ENCODE measurements at regions not wholly inside any gene's neighbourhood (a gene's known extent, or its start where the extent isn't known, plus 50 kb on each side); places are given as distances from the start of the nearest gene placed in this dataset.

- no peak for DNase-seq
Observed at GRCh38 chr21:38983560-38983959, 177.8 kb downstream of the ETS2 start.

DNA sequence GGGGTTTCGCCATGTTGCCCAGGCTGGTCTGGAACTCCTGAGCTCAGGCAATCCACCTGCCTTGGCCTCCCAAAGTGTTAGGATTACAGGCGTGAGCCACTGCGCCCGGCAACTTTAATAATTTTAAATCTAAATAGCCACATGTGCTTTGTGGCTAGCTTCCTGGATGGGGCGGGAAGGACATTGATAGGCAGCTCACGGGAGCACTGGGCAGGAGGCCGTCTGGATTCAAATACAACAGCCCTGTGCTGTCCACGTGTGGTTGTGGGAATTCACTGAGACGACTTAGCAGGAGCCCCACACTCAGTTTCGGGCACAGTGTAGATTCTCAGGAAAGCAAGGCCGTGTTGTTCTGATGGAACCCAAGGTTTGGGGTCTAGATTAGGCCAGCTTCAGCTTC lies 177.1 kb downstream of the ETS2 start:
- no peak for DNase-seq

DNA sequence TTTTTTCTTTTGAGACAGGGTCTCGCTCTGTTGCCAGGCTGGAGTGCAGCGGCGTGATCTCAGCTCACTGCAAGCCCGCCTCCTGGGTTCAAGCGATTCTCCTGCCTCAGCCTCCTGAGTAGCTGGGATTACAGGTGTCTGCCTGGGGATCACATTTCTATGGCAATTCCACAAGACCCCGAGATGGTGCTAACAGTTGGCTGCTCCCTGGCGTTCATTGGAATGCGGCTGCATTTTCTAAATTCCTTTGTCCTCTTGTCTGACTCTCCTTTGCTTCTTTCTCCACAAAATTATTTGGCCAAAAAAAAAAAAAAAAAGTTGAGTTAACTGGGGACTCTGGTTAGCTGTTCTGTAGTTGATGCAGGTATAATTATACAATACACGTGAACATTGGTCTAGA lies 176.4 kb downstream of the ETS2 start:
- DNase-seq, result peak; percentile 73

GRCh38 chr21:38980416-38981313 lies 174.9 kb downstream of the ETS2 start:
- DNase-seq, result no peak

DNA sequence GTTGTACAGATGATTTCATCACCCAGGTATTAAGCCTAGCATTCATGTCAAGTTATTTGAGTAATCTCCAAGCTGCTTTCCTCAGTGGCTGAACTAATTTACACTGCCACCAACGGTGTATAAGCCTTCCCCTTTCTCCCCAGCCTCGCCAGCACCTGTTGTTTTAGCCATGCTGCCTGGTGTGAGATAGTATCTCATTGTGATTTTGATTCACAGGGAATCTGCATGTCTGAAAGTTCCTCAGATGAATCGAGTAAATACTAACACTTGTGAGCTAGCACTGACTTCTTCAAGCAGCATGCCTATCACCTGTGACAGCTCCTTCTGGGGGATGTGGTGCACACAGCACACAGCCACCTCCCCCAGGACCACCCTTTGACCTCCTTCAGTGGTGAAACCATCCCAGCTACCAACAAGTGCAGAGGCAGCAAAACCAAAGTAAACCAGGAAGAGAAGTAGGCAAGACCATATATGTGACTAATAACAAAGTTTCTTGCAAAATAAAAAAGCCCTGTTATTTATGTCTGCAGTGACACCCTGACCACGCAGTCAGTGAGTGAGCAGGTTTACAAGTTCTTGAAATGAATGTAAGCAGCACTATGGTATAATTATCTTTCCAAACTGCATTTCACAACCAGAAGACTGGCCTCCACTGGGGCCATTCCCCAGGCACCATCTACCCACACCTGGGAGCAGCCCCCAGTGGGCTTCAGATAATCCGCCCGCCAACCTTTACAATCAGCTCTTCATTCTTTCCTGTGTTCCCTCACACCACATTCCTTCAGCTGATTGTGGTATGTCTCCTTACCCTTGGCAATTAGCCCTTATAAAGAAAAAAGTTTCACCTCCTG lies 173.8 kb downstream of the ETS2 start:
- DNase-seq, result peak; percentile 55

DNA sequence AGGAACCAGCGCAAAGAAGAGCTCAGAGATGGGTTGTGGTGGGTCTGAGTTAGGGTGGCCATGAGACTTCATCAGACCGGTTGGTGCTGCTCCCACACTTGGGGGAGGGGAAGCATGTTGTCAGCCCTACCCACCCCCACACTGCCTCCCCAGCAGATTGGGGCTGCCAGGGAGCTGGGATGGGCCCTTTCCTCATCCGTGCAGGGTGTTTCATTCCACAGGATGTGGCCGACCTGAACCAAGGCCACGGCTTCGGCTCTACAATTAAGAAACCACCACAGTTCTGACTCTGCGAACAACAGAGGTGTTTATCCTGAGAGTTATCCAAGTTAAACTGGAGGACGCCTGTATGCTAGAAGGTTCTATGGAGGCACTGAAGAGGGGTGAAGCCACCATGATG lies 171.2 kb downstream of the ETS2 start:
- DNase-seq, result no peak

DNA sequence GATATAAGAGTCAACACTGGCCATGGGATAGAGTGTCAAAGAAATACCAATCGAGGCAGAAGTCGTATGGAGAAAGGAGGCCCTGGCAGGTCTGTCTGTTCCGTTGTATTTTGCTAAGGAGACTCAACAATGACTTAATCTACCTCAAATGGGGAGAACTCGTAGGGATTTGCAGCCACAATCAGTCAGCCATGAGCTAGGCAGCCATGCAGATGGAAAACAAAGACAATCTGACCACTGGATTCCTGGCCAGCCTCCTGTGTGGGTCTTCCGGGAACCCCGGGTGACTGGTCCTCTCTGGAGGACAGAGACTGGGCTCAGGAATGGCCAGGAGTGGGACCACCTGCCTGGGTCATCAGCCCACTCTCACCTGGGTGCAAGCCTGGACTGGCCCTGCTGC lies 167.8 kb downstream of the ETS2 start:
- DNase-seq, result no peak

DNA sequence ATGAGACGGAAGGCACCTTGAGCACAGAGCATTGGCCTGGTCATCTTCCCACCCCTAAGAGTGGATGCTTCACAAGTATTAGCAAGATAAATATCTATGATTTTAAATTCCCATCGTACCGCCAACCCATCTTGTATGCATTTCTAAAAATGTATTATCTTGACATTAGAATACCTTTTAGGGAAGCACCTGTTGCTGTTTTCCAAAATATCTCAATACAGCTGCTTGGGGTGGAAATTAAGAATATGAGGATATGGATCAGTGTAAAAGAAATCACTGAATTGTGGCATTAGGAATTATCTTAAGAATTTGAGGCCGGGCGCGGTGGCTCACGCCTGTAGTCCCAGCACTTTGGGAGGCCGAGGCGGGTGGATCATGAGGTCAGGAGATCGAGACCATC lies 166.3 kb downstream of the ETS2 start:
- DNase-seq, result no peak

DNA sequence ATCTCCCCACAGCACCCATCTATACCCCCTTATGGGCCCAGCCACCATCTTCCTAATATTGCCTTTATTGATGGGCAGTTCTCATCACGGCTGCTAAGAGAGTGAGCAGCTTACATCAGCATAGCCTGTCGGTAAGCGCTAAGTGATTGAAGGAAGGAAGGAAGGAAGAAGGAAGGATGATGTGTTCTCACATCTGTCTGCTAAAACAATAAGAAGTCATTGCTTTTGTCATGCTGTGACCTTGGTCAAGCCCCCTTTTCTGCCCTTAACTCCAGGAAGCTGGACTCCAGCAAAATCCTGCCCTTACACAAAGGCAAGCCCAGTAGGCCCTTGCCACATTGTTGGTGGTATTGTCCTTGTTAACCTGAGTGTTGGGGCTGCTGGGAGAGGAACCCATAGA lies 165.0 kb downstream of the ETS2 start:
- no peak for DNase-seq

DNA sequence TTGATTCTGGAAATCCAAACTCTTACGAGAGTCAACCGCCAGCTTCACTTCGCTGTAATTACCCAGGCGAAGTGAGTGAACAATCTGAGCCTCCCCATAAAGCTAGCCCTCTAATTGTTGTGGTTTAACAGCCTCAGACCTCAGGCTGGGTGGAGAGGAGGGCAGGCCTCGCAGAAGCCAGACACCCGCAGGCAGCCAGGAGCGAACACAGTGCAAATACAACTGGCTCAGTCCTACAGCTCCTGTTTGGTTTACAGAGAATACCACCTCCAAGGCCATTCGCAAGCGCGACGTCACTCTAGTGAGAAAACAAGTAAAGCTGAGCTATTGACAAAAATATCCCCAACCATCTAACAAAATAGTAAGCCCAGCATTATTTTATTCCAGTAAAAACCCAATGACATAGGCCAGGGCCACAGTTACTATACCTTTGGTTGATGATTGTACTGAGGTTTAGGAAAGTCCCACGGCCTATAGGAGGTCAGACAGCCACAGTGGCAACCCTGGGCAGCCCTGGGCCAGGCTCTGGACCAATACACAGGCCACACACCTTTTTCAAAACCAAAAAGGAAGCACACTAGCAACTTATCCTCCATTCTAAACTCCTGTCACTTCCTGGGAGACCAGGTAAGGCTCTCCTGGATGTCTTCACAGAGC lies 163.3 kb downstream of the ETS2 start:
- DNase-seq, result no peak

- no peak for DNase-seq
Observed at GRCh38 chr21:38965910-38966504, 160.3 kb downstream of the ETS2 start.

- peak; percentile 63 for DNase-seq
Observed at GRCh38 chr21:38965241-38965640, 159.5 kb downstream of the ETS2 start.

- no peak for DNase-seq
Observed at GRCh38 chr21:38963006-38963405, 157.3 kb downstream of the ETS2 start.

- no peak for DNase-seq
Observed at GRCh38 chr21:38960251-38960650, 154.5 kb downstream of the ETS2 start.

DNA sequence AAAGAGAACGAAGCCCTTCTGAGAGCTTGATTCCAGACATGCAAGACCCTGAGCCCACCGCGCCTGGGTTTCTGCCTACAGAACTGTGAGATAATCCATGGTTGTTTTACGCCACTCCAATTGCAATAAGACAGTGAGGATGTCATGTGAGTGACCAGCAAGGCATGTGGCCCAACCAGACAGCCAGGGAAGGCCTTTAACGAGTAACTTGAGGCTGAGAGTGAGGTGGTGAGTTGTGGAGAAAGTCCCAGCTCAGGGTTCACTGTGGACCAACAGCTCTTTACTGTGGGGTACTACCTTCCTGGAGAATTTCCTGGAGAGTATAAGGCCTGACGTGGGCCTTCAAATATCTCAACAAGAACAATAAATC lies 153.9 kb downstream of the ETS2 start:
- no peak for DNase-seq

- peak; percentile 83 for DNase-seq
Observed at GRCh38 chr21:38958940-38959691, 153.4 kb downstream of the ETS2 start.

DNA sequence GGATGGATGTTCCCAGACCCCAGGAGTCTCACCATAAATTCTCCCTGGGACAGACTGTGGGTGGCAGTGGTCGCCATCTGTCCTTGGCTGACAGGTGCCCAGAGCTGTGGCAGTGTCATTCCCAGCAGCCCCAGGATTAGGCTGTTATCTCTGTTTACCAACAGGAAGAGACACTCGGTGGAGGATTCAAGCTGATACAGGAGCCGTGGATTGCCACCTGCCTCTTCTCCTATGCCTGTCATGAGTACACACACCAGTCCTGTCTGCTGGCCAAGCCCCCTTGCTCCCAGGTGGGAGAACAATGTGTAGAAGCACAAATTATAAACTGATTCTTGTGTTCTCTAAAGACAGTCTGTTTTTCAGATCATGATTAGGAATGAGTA lies 152.6 kb downstream of the ETS2 start:
- no peak for DNase-seq

- DNase-seq, result no peak
Observed at GRCh38 chr21:38957575-38958322, 152.0 kb downstream of the ETS2 start.

DNA sequence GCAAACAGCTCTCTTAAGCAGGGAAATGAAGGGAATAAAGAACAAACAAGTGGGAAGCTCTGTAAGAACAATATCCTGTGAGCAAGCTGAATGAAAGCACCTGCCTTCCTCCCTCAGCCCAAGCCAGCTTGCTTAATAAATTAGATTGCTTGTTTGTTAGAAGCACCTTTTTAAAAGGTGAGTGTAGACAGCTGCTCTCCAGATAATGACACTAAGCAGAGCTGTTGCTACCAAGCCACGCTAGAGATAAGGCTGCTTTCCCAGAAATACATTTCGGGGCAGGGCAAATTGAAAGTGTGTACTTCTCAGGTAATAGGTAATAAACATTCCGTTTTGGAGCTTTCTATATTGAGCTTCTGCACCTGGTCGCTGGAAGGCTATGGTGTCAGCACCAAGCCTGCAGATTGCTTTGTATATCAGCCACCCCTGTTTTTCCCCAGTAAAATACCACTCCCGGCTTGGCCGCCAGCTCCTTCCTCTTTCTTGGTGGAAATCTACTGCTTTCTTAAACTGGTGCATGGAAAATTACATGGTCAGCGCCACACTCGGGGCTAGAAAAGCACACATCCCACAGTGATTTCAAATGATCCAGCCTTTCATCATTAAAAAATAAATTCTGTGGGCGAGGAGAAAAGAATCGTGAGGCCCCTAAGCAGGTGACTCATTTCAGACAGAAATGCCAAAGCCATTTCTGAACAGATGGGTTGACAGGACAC lies 151.3 kb downstream of the ETS2 start:
- DNase-seq, result peak; percentile 44

DNA sequence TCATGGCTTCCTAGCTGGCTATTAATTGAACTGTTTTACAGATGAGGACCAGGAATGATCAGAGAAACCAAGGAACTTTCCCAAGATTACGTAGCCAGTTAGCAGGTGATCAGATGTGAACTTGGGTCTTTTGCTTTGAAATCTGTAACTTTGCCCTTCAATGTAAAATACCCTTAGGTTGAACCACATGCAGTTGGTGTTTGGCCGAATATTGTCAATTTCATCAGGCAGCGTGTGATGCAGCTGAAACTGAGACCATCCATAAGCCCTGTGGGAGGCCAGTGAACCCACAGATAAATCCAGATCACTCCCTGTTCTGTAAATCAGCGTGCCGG lies 150.8 kb downstream of the ETS2 start:
- DNase-seq, result no peak

- DNase-seq, result no peak
Observed at GRCh38 chr21:38956007-38956406, 150.3 kb downstream of the ETS2 start.
